Esophagus mucosa (tissue), 1 donor: ENCODE measurements at regions not wholly inside any gene's neighbourhood (a gene's known extent, or its start where the extent isn't known, plus 50 kb on each side); places are given as distances from the start of the nearest gene placed in this dataset.
"Not testable (repeated sequence)": the region's sequence is repeated elsewhere in the genome, so short reads cannot be mapped to it uniquely, and the experiment has no call there.

Experiments
- ATAC-seq: fragments of 200-7000 bp; cut with Tn5 transposase; one replicate; pipeline ENCODE4 v1.9.1; 2020
- donor health status: DM: yes; HTN: yes; CAD: no.

DNA sequence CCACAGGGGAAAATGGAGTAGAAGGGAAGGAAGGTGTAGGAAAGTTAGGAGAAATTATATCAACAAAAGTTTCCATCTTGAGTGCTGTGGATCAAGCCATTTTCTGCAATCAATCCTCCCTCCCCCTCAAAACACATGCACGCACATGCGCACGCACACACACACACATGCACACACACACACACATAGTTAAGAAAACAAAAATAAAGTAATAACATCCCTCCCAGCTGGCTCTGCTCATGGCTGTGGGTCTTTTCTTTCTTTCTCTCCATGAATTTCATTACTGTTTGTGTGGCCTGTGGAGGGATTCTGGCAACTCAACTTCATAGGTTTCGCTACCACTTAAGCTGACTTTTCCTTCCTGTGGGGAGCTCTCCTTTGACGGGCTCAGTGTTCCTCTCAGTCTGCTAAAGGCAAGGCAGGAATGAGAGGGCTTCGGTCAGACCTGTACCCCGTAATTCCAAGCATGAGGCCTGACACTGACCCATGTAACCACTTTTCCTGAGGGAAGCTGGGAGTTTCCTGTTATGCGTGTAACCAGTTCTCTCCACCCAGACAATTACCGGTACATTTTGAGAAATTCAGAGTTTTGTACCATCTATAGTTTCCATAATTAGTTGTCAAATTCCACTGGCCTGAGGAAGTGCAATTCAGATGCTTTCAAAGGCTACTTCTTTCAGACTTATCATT lies 79.8 kb downstream of the ZNF92 start:
- no peak for ATAC-seq

GRCh38 chr7:65454469-65454868 lies 80.8 kb downstream of the ZNF92 start:
- ATAC-seq: no peak

GRCh38 chr7:65455050-65455449 lies 81.4 kb downstream of the ZNF92 start:
- not testable (repeated sequence) for ATAC-seq

DNA sequence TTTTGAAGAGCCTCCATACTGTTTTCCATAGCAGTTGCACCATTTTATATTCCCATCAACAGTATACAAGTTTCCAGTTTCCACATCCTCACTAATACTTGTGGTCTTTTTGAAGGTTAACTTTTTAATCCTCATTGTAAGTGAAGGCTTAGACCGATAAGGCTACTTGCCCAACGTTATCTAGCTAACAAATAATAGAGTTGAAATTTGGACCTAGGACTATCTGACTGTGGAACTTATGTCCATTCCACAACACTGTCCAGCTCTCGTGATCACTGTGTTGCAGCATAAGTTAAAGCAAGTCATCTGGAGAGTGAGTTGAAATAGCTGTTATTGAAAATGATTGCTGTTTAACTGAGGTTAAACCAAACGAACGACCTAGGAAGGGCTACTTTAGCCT lies 84.0 kb downstream of the ZNF92 start:
- no peak for ATAC-seq

GRCh38 chr7:65459438-65459837 lies 85.8 kb downstream of the ZNF92 start:
- ATAC-seq: no peak

- ATAC-seq: no peak
Observed at GRCh38 chr7:65462148-65462716, 88.6 kb downstream of the ZNF92 start.

DNA sequence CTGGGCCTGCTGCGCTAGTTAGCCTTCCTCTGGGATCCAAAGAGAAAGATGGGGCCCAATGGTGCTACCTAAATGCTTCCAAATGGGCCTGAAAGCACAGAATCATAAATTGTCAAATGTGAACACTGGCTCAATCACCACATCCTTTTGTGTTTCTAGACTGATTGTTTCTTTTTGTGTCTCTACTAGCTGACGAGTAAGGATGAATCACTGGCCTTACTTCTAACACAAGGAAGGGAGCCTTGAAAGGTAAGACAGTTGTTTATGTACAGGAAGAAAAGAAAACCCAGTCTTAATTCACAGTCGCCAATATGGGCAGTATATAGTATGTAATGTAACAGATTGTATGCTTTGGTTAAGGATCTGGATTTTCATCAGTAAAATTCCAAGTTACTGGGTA lies 89.5 kb downstream of the ZNF92 start:
- no peak for ATAC-seq

DNA sequence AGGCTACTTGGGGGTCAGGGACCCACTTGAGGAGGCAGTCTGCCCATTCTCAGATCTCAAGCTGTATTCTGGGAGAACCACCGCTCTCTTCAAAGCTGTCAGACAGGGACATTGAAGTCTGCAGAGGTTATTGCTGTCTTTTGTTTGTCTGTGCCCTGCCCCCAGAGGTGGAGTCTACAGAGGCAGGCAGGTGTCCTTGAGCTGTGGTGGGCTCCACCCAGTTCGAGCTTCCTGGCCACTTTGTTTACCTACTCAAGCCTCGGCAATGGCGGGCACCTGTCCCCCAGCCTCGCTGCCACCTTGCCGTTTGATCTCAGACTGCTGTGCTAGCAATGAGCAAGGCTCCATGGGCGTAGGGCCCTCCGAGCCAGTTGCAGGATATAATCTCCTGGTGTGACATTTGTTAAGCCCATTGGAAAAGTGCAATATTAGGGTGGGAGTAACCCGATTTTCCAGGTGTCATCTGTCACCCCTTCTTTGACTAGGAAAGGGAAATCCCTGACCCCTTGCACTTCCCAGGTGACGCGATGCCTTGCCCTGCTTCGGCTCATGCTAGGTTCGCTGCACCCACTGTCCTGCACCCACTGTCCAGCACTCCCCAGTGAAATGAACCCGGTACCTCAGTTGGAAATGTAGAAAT lies 96.4 kb downstream of the ZNF92 start:
- not testable (repeated sequence) for ATAC-seq

DNA sequence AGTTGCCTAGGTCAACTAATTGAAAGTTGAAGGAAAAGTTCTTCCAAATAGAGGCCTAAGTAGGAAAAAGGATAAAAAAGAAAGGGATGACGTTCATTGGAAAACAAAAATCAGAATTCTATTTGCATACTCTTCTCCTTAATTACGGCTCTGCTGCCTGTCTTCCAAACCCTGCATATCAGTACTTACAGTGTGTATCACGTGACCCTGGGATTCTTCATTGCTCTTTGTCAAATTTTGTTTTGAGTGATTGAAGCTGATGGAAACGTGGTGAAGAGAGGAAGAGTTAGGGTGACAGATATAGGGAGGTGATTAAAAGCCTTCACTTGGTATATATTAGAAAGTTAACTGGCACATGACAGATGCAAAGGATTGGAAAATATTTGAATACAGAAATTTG lies 97.9 kb downstream of the ZNF92 start:
- ATAC-seq: no peak

- ATAC-seq: no peak
Observed at GRCh38 chr7:65475040-65475726, 101.5 kb downstream of the ZNF92 start.

DNA sequence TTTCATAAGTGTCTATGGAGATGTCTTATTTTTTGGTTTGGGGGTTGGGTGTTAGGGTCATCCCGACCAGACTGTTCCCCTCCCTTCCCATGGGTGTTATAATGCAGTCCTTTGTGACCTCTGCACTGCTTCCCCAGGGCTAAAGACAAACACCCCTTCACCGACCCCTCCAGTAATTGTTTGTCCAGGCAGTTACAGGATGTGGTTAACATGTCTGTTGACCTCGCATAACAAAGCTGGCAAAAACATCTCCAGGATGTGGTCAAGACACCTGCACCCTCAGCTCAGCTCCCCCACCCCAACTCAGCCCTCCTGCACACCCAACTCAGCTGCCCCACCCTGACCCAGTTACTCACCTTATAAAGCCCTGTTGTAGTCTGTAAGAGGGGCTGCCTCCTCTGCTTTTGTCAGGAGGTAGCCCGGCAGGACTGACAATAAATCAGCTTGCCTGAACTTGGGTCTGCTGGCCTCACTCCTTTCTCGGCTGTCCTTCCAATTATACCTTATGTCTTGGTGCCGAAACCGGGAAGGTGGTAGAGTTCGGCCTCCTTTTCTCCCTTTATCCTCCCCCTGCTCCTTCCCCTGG lies 102.2 kb downstream of the ZNF92 start:
- peak; percentile 59 for ATAC-seq

DNA sequence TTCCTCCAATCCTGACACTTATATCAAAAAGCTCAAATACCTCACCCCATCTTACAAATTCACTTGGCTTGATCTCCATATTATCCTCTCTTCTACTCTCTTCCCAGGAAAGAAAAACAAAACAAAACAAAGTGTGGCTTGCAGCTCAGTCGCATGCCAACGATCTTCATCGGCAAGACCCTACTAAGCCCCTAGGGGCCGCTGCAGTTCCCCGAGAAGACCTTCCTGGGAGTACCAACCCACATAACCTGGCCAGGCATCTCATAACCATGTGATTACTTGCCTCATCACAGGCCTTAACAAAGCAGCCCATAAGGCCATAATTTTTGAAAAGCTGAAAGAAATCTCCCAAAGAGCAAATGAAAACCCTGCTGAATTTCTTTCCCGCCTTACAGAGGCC lies 103.7 kb downstream of the ZNF92 start:
- no peak for ATAC-seq

- ATAC-seq: no peak
Observed at GRCh38 chr7:65489260-65489767, 115.7 kb downstream of the ZNF92 start.

DNA sequence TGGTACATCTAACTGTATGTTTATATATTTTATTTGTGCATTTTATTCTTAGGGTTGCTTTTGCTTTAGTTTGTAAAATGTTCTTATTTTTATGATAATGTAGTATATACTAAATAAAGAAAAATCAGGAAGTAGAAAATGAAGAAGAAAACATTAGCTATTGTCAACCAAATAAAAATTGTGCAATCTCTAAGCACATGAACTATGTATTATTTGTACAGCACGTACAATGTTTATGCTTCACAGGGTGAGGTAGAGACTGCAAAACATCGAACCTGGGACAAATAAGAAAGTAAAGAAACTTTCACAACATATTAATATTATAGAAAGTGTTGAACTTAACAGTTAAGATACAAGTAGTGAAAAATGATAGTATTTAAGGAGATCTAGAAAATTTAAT lies 123.0 kb downstream of the ZNF92 start:
- ATAC-seq: not testable (repeated sequence)

DNA sequence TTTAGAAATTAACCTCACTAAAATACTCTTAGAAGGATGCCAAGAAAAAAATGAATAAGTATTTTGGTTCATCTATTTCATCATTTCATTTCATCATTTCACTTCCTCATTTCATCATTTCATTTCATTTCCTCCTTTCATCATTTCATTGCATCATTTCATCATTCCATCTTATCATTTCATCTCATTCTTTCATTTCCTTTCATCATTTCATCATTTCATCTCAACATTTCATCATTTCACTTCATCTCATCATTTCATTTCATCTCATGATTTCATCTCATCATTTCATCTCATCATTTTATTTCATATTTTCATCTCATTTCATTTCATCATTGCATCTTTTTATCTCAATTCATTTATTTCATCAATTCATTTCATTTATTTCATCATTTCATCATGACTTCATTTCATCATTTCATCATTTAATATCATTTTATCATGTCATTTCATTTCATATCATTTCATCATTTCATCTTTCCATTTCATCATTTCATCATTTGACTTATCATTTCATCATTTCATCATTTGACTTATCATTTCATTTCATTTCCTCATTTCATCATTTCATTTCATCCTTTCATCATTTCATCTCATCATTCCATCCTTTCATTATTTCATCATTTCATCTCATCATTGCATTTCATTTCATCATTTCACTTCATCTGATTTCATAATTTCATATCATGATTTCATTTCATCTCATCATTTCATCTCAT lies 129.9 kb downstream of the ZNF92 start:
- ATAC-seq: no peak

DNA sequence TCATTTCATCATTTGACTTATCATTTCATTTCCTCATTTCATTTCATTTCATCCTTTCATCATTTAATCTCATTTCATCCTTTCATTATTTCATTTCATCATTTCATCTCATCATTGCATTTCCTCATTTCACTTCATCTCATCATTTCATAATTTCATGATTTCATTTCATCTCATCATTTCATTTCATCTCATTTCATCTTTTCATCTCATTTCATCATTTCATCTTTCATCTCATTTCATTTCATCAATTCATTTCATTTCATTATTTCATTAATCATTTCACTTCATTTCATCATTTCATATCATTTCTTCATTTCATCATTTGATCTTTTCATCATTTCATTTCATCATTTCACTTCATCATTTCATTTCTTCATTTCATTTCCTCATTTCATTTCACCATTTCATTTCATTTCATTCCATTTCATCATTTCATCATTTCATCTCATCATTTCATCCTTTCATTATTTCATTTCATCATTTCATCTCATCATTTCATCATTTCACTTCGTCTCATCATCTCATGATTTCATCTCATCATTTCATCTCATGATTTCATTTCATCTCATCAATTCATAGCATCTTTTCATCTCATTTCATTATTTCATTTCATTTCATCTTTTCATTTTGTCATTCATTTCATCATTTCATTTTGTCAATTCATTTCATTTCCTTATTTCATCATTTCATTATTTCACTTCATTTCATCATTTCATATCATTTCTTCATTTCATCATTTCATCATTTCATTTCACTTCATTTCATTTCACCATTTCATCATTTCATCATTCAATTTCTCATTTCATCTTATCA lies 131.1 kb downstream of the ZNF92 start:
- ATAC-seq: not testable (repeated sequence)

- ATAC-seq: not testable (repeated sequence)
Observed at GRCh38 chr7:65505320-65505633, 131.6 kb downstream of the ZNF92 start.

- ATAC-seq: not testable (repeated sequence)
Observed at GRCh38 chr7:65508581-65509367, 135.1 kb downstream of the ZNF92 start.

- ATAC-seq: no peak
Observed at GRCh38 chr7:65509368-65510186, 135.9 kb downstream of the ZNF92 start.

GRCh38 chr7:65510187-65510538 lies 136.5 kb downstream of the ZNF92 start:
- ATAC-seq: not testable (repeated sequence)
